IMR-90 (cell line): ENCODE measurements at regions not wholly inside any gene's neighbourhood (a gene's known extent, or its start where the extent isn't known, plus 50 kb on each side); places are given as distances from the start of the nearest gene placed in this dataset.

ENCODE experiments used
- ATAC-seq: fragments of 200-7000 bp; cut with Tn5 transposase; 2 replicates; pipeline ENCODE4 v1.9.1; 2020; ENCODE audit warnings: low read depth, mild to moderate bottlenecking, moderate library complexity
- BruUV-seq: library from RNA; stranded (reverse); fragments of 400-500 nt; replicated peaks from 2 replicates; lab custom pipeline; 2021; lab: Mats Ljungman, UMichigan
- CTCF ChIA-PET: fragments of 300-600 bp; formaldehyde crosslinking; extraction: SDS; loops from one replicate; lab custom pipeline; 2021; ENCODE audit warnings: antibody characterized with exemption; lab: Yijun Ruan, JAX
- POLR2A ChIA-PET: fragments of 300-600 bp; sonication (Branson Sonifier 250); formaldehyde crosslinking; loops from one replicate; lab custom pipeline; 2022; ENCODE audit warnings: antibody characterized with exemption; ENCODE audit not compliant: unreplicated experiment; lab: Charles Lee
- DNase-seq: peaks from one replicate; pipeline ENCODE4 v3.0.0; 2013
- H2AFZ ChIP-seq: replicated peaks from 2 replicates; pipeline ENCODE3; 2013; ENCODE audit warnings: low read length, mild to moderate bottlenecking; ENCODE audit not compliant: poor library complexity
- H2AK5ac ChIP-seq: 2 replicates; pipeline ENCODE4 v1.6.1; 2013; ENCODE audit warnings: low read depth, low read length, inconsistent platforms
- H2AK9ac ChIP-seq: replicated peaks from 2 replicates; pipeline ENCODE3; 2013; ENCODE audit warnings: mild to moderate bottlenecking, low read depth, low read length, moderate library complexity; ENCODE audit not compliant: poor library complexity
- H2BK120ac ChIP-seq: 2 replicates; pipeline ENCODE4 v1.6.1; 2013; ENCODE audit warnings: low read depth, low read length, inconsistent platforms
- H2BK15ac ChIP-seq: 3 replicates; pipeline ENCODE4 v1.6.1; 2013; ENCODE audit warnings: low read depth, low read length, inconsistent platforms
- H2BK20ac ChIP-seq: 2 replicates; pipeline ENCODE4 v1.6.1; 2013; ENCODE audit warnings: low read depth, mild to moderate bottlenecking, inconsistent platforms, low read length, moderate library complexity
- H2BK5ac ChIP-seq: 2 replicates; pipeline ENCODE4 v1.6.1; 2013; ENCODE audit warnings: mild to moderate bottlenecking, low read depth, low read length, inconsistent platforms; ENCODE audit not compliant: poor library complexity, severe bottlenecking
- H3K14ac ChIP-seq: replicated peaks from 2 replicates; pipeline ENCODE4 v1.6.1; 2013; ENCODE audit warnings: low read depth, low read length, inconsistent platforms
- H3K18ac ChIP-seq: 2 replicates; pipeline ENCODE4 v1.6.1; 2013; ENCODE audit warnings: low read depth, low read length, control low read depth
- H3K23ac ChIP-seq: 2 replicates; pipeline ENCODE4 v1.6.1; 2013; ENCODE audit warnings: low read depth, low read length, inconsistent platforms
- H3K27ac ChIP-seq: 2 replicates; pipeline ENCODE4 v1.5.1; 2013; ENCODE audit warnings: mild to moderate bottlenecking, control low read depth, low read length; ENCODE audit not compliant: insufficient read depth
- H3K27me3 ChIP-seq: 2 replicates; pipeline ENCODE4 v1.6.1; 2013; ENCODE audit warnings: low read length; ENCODE audit not compliant: control insufficient read depth, insufficient read depth
- H3K36me3 ChIP-seq: 2 replicates; pipeline ENCODE4 v1.6.1; 2013; ENCODE audit warnings: low read length, mixed read lengths; ENCODE audit not compliant: control insufficient read depth, insufficient read depth
- H3K4ac ChIP-seq: 2 replicates; pipeline ENCODE4 v1.6.1; 2013; ENCODE audit warnings: low read depth, low read length, inconsistent platforms
- H3K4me1 ChIP-seq: 2 replicates; pipeline ENCODE4 v1.6.1; 2013; ENCODE audit warnings: low read length, mixed read lengths; ENCODE audit not compliant: control insufficient read depth, insufficient read depth
- H3K4me2 ChIP-seq: 2 replicates; pipeline ENCODE4 v1.6.1; 2013; ENCODE audit warnings: low read depth, mild to moderate bottlenecking, control low read depth, low read length, moderate library complexity
- H3K4me3 ChIP-seq: 2 replicates; pipeline ENCODE4 v1.5.1; 2013; ENCODE audit warnings: low read depth, mild to moderate bottlenecking, control low read depth, low read length, moderate library complexity; ENCODE audit not compliant: insufficient read depth
- H3K56ac ChIP-seq: 2 replicates; pipeline ENCODE4 v1.6.1; 2013; ENCODE audit warnings: low read length, inconsistent platforms; ENCODE audit not compliant: insufficient read depth; ENCODE audit errors: extremely low read depth
- H3K79me1 ChIP-seq, 2 experiments: 2 replicates each; pipeline ENCODE4 v1.6.1; 2013; ENCODE audit warnings: low read length in 2 of 2, inconsistent platforms in 1 of 2, low read depth in 1 of 2
- H3K9ac ChIP-seq: 2 replicates; pipeline ENCODE4 v1.6.1; 2013; ENCODE audit warnings: low read depth, low read length, control low read depth
- H3K9me1 ChIP-seq: 2 replicates; pipeline ENCODE4 v1.6.1; 2013; ENCODE audit warnings: low read length, inconsistent platforms; ENCODE audit not compliant: insufficient read depth
- H3K9me3 ChIP-seq: 2 replicates; pipeline ENCODE4 v1.6.1; 2013; ENCODE audit warnings: low read length; ENCODE audit not compliant: control insufficient read depth, insufficient read depth
- H4K20me1 ChIP-seq: 2 replicates; pipeline ENCODE4 v1.6.1; 2013; ENCODE audit warnings: low read length, inconsistent platforms; ENCODE audit not compliant: insufficient read depth
- H4K5ac ChIP-seq: 2 replicates; pipeline ENCODE4 v1.6.1; 2013; ENCODE audit warnings: mild to moderate bottlenecking, low read depth, low read length, control low read depth
- H4K8ac ChIP-seq, 2 experiments: 2 replicates each; pipeline ENCODE4 v1.6.1; 2013; ENCODE audit warnings: low read depth in 2 of 2, low read length in 2 of 2, control low read depth in 1 of 2, inconsistent platforms in 1 of 2
- H4K91ac ChIP-seq: 2 replicates; pipeline ENCODE4 v1.6.1; 2013; ENCODE audit warnings: low read depth, low read length, inconsistent platforms; ENCODE audit not compliant: insufficient read depth
- BHLHE40 ChIP-seq: fragments of 150-350 bp; IDR thresholded peaks from 2 replicates; pipeline ENCODE4 v1.6.1; 2016; ENCODE audit warnings: mild to moderate bottlenecking, low read depth, low read length
- CEBPB ChIP-seq: IDR thresholded peaks from 2 replicates; pipeline ENCODE4 v1.6.1; 2012; ENCODE audit warnings: low read depth, low read length, improper control_type of control experiment
- CHD1 ChIP-seq: IDR thresholded peaks from 2 replicates; pipeline ENCODE4 v1.6.1; 2012; ENCODE audit warnings: low read depth, low read length, improper control_type of control experiment
- ELK1 ChIP-seq: fragments of 150-350 bp; IDR thresholded peaks from 2 replicates; pipeline ENCODE4 v1.6.1; 2016; ENCODE audit warnings: low read depth, mild to moderate bottlenecking, low read length, moderate library complexity, borderline replicate concordance
- FOS ChIP-seq: fragments of 150-350 bp; IDR thresholded peaks from 2 replicates; pipeline ENCODE4 v1.6.1; 2016; ENCODE audit warnings: low read depth, low read length
- MAFK ChIP-seq: IDR thresholded peaks from 2 replicates; pipeline ENCODE4 v1.6.1; 2012; ENCODE audit warnings: low read depth, low read length, improper control_type of control experiment
- MAZ ChIP-seq: IDR thresholded peaks from 2 replicates; pipeline ENCODE4 v1.6.1; 2012; ENCODE audit warnings: low read depth, mild to moderate bottlenecking, low read length, improper control_type of control experiment, moderate library complexity, borderline replicate concordance
- MXI1 ChIP-seq: IDR thresholded peaks from 2 replicates; pipeline ENCODE4 v1.6.1; 2012; ENCODE audit warnings: low read depth, mild to moderate bottlenecking, low read length, moderate library complexity, borderline replicate concordance
- NFE2L2 ChIP-seq: fragments of 150-350 bp; IDR thresholded peaks from 2 replicates; pipeline ENCODE4 v1.6.1; 2016; ENCODE audit warnings: low read depth, mild to moderate bottlenecking, low read length
- POLR2A ChIP-seq: IDR thresholded peaks from 2 replicates; pipeline ENCODE4 v1.6.1; 2012; ENCODE audit warnings: mild to moderate bottlenecking, low read depth, low read length
- RAD21 ChIP-seq: IDR thresholded peaks from 2 replicates; pipeline ENCODE4 v1.6.1; 2012; ENCODE audit warnings: low read length, improper control_type of control experiment
- RCOR1 ChIP-seq: IDR thresholded peaks from 2 replicates; pipeline ENCODE4 v1.6.1; 2012; ENCODE audit warnings: mild to moderate bottlenecking, low read length, improper control_type of control experiment; ENCODE audit not compliant: insufficient replicate concordance
- RFX5 ChIP-seq: IDR thresholded peaks from 2 replicates; pipeline ENCODE4 v1.8.0; 2012; ENCODE audit warnings: low read depth, mild to moderate bottlenecking, low read length, moderate library complexity
- SMC3 ChIP-seq: fragments of 150-350 bp; IDR thresholded peaks from 2 replicates; pipeline ENCODE4 v1.6.1; 2016; ENCODE audit warnings: low read depth, mild to moderate bottlenecking, antibody characterized with exemption, low read length, moderate library complexity
- USF2 ChIP-seq: fragments of 150-350 bp; IDR thresholded peaks from 2 replicates; pipeline ENCODE4 v1.6.1; 2017; ENCODE audit warnings: mild to moderate bottlenecking, antibody characterized with exemption, low read length, low read depth
- WGBS, 2 experiments: methylation state at CpG; one replicate each; pipeline versions ENCODE4 v1.1.5 to v1.1.7; 2013; ENCODE audit warnings: missing lambda C conversion rate in 2 of 2; ENCODE audit not compliant: insufficient read length in 1 of 2; ENCODE audit errors: extremely low coverage in 2 of 2; 5-methylcytosine and 5-hydroxymethylcytosine counted together
- dilution Hi-C: fragments of 300-500 bp; cut with HindIII; formaldehyde crosslinking; loops from one replicate; pipeline ENCODE4 v1.14.3; 2018; ENCODE audit warnings: low sequenced_read_pairs; ENCODE audit not compliant: unreplicated experiment
- in situ Hi-C: fragments of 300-500 bp; cut with MboI; formaldehyde crosslinking; loops from 3 replicates; pipeline ENCODE4 v1.14.3; 2019; ENCODE audit warnings: low sequenced_read_pairs, inconsistent platforms, mixed read lengths
- intact Hi-C: fragments of 100-400 bp; cut with micrococcal nuclease; formaldehyde crosslinking; loops from 2 replicates; pipeline ENCODE4 v1.10.0; 2022
- TF ChIP-seq, protein P1 (sequence below): conservative IDR thresholded peaks from 2 replicates; pipeline ENCODE4 v1.5.1; 2012; ENCODE audit warnings: mild to moderate bottlenecking, low read depth, low read length, improper control_type of control experiment

DNA sequence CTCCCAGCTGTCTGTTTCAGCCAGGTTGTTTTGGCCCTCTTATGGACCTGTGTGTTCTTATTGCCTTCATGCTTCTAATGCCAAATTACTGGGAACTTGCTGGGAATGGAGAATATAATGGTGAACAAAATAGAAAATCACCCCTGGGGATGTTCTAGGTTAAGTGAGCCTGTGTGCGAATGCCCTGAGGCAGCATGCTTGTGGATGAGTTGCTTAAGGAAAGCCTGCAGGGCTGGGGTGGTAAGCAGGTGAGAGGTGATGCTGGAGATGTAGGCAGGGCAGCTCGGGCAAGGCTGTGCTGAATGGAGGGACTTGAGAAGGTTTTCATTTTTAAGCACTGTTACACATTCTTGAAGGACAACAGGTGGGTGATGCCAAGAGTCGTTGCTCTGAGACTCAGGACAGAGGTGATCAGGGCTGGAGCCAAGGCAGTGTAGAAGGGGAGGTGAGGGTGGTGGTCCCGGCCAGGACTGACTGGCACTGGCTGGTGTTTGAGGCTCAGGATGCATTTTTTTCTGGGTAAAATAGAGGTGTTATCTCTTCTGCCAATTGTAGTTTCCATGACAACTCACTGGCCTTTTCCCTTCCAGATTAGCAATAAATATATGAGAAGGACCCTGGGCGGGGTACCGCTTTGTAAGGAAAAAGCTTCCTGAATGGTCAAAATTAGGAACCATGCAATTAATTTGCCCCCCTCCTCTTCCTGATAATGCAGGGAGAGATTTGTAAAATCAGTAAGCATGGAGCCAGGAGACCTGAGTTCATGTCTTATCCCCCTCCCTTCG, 342.8 kb downstream of the ICE1 start:
- ChIA-PET POLR2A (no interaction called here), CTCF (no interaction called here)
- Histone ChIP-seq H3K4me2 (no peak overlapping the region), H3K14ac (no peak overlapping the region), H2BK5ac (no peak overlapping the region), H4K91ac (no peak overlapping the region), H2AK9ac (no peak overlapping the region), H3K79me1 (no peaks in the 10 kb centered on the region), H2AFZ (no peak overlapping the region), H2BK15ac (no peak overlapping the region), H3K4me3 (no peak overlapping the region), H3K36me3 (no peaks in the 10 kb centered on the region), H3K9me1 (no peaks in the 10 kb centered on the region), H4K20me1 (no peaks in the 10 kb centered on the region), H3K18ac (no peak overlapping the region), H3K4me1 (no peaks in the 10 kb centered on the region), H4K5ac (no peak overlapping the region), H3K56ac (no peak overlapping the region), H4K8ac (no peak overlapping the region), H3K9ac (no peak overlapping the region), H3K4ac (no peak overlapping the region), H3K27ac (no peak overlapping the region), H2BK20ac (no peak overlapping the region), H2BK120ac (no peak overlapping the region), H3K27me3 (no peaks in the 10 kb centered on the region), H3K23ac (no peak overlapping the region), H3K9me3 (peaks cover 15% of the 10 kb centered on the region), H2AK5ac (no peak overlapping the region)
- no peak for ATAC-seq
- dilution Hi-C loops (no loop called here), in situ Hi-C loops (no loop called here), intact Hi-C loops (no loop called here)
- 33% methylated on average over 1 of the region's 7 CpGs; no CpG with 5 or more reads in 1 of the 2 experiments for WGBS, 2 experiments
- no peak for DNase-seq
- BruUV-seq: no TSS peak
- TF ChIP-seq MXI1: no peak
- no peak for TF ChIP-seq RFX5
- no peak for TF ChIP-seq BHLHE40
- TF ChIP-seq FOS: no peak
- no peak for TF ChIP-seq CHD1
- TF ChIP-seq, protein P1, sequence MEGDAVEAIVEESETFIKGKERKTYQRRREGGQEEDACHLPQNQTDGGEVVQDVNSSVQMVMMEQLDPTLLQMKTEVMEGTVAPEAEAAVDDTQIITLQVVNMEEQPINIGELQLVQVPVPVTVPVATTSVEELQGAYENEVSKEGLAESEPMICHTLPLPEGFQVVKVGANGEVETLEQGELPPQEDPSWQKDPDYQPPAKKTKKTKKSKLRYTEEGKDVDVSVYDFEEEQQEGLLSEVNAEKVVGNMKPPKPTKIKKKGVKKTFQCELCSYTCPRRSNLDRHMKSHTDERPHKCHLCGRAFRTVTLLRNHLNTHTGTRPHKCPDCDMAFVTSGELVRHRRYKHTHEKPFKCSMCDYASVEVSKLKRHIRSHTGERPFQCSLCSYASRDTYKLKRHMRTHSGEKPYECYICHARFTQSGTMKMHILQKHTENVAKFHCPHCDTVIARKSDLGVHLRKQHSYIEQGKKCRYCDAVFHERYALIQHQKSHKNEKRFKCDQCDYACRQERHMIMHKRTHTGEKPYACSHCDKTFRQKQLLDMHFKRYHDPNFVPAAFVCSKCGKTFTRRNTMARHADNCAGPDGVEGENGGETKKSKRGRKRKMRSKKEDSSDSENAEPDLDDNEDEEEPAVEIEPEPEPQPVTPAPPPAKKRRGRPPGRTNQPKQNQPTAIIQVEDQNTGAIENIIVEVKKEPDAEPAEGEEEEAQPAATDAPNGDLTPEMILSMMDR: no peak
- no peak for TF ChIP-seq CEBPB
- TF ChIP-seq MAFK: no peak
- no peak for TF ChIP-seq MAZ
- no peak for TF ChIP-seq USF2
- no peak for TF ChIP-seq RAD21
- no peak for TF ChIP-seq NFE2L2
- no peak for TF ChIP-seq ELK1
- no peak for TF ChIP-seq RCOR1
- TF ChIP-seq SMC3: no peak
- TF ChIP-seq POLR2A: no peak
